ENCODE measurements at regions not wholly inside any gene's neighbourhood (a gene's known extent, or its start where the extent isn't known, plus 50 kb on each side); places are given as distances from the start of the nearest gene placed in this dataset.

- TF ChIP-seq CTCF (IDR thresholded peaks at IDR 0.05) (no peak), POLR2A (IDR thresholded peaks at IDR 0.05) (no peak)
Observed at GRCh38 chr9:106637486-106637885, 225.5 kb upstream of the ZNF462 start.

All from Peyer's patch (tissue), 4 donors.